ENCODE measurements at regions not wholly inside any gene's neighbourhood (a gene's known extent, or its start where the extent isn't known, plus 50 kb on each side); places are given as distances from the start of the nearest gene placed in this dataset.

GRCh38 chr5:87029951-87030350 lies 237.7 kb upstream of the RASA1 start:
- H3K4me1 ChIP-seq (ENCODE audit: insufficient read depth): no peaks in the 10 kb centered on the region
- Mint-ChIP-seq H3K4me1 (0 out of 3 replicates have a peak, but pooled peaks cover 2% of the 10 kb centered on the region), H3K36me3 (ENCODE audit: low read depth) (no peaks in the 10 kb centered on the region), H3K9me3 (no peaks in the 10 kb centered on the region), H3K27me3 (ENCODE audit: insufficient read depth, low read depth, poor library complexity) (no peaks in the 10 kb centered on the region), H3K4me3 (no peak overlapping the region), H3K27ac (no peak overlapping the region)
- no peak for DNase-seq (ENCODE audit: low spot score)
- no peak overlapping the region for H3K4me3 ChIP-seq
- peaks cover 12% of the 10 kb centered on the region for H3K9me2 ChIP-seq (ENCODE audit: insufficient read depth)
- H3K4me2 ChIP-seq: no peak overlapping the region
- no peaks in the 10 kb centered on the region for H3K27me3 ChIP-seq (ENCODE audit: insufficient read depth)
- no peaks in the 10 kb centered on the region for H4K20me1 ChIP-seq (replicated peaks; ENCODE audit: insufficient read depth)
- no peaks in the 10 kb centered on the region for H3K79me2 ChIP-seq (replicated peaks; ENCODE audit: insufficient read depth)
- TF ChIP-seq EZH2phosphoT487 (IDR thresholded peaks at IDR 0.05; ENCODE audit: unreplicated experiment): no peak
- no peak for TF ChIP-seq STAT1 (IDR thresholded peaks at IDR 0.05; ENCODE audit: unreplicated experiment)
- no peak for TF ChIP-seq ZNF114 (CRISPR knock-in tag; IDR thresholded peaks at IDR 0.05)
- no peak for TF ChIP-seq REST (IDR thresholded peaks at IDR 0.05; ENCODE audit: unreplicated experiment)
- no peak for TF ChIP-seq ETS1 (IDR thresholded peaks at IDR 0.05)
- no peak for TF ChIP-seq CREB1 (CRISPR knock-in tag; IDR thresholded peaks at IDR 0.05; ENCODE audit: low read depth)
- TF ChIP-seq POLR2AphosphoS5 (IDR thresholded peaks at IDR 0.05; ENCODE audit: low read depth): no peak
- no peak for TF ChIP-seq EZH2 (IDR thresholded peaks at IDR 0.05; ENCODE audit: low read depth, unreplicated experiment)
- TF ChIP-seq ZNF331 (CRISPR knock-in tag; IDR thresholded peaks at IDR 0.05; ENCODE audit: low read depth): no peak
- no peak for ATAC-seq
- no peaks in the 10 kb centered on the region for H3F3A ChIP-seq (replicated peaks; ENCODE audit: low read depth)
- H3K36me3 ChIP-seq (ENCODE audit: insufficient read depth): no peaks in the 10 kb centered on the region
- no peak overlapping the region for H2AFZ ChIP-seq
- H3K27ac ChIP-seq (ENCODE audit: low read depth): no peak overlapping the region

DNA sequence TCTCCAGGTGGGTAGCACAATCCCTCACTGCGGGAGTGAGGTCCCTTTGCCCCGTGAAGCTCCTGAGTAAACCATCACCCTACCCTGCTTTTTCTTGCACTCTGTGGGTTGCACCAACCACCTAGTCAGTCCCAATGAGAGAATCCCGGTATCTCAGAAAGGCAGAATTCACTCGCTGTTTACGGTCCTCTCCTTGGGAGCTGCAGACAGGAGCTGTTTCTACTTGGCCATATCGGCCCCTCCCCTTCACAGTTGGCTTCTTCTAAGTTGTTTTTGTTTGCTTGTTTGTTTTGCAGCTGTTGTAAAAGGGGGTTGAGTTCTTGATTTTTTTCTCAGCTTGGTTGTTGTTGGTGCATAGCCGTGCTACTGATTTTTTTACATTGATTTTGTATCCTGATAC lies 237.0 kb upstream of the RASA1 start:
- ATAC-seq (no peak), DNase-seq (ENCODE audit: low spot score) (no peak)
- Histone ChIP-seq H3K9me2 (ENCODE audit: insufficient read depth) (peaks cover 12% of the 10 kb centered on the region), H3K36me3 (ENCODE audit: insufficient read depth) (no peaks in the 10 kb centered on the region), H2AFZ (no peak overlapping the region), H3K27ac (ENCODE audit: low read depth) (no peak overlapping the region), H4K20me1 (replicated peaks; ENCODE audit: insufficient read depth) (no peaks in the 10 kb centered on the region), H3K4me1 (ENCODE audit: insufficient read depth) (no peaks in the 10 kb centered on the region), H3K27me3 (ENCODE audit: insufficient read depth) (no peaks in the 10 kb centered on the region), H3K4me2 (no peak overlapping the region), H3K4me3 (no peak overlapping the region), H3K79me2 (replicated peaks; ENCODE audit: insufficient read depth) (no peaks in the 10 kb centered on the region), H3F3A (replicated peaks; ENCODE audit: low read depth) (no peaks in the 10 kb centered on the region)
- Mint-ChIP-seq H3K36me3 (ENCODE audit: low read depth) (no peaks in the 10 kb centered on the region), H3K4me1 (0 out of 3 replicates have a peak, but pooled peaks cover 2% of the 10 kb centered on the region), H3K27me3 (ENCODE audit: insufficient read depth, low read depth, poor library complexity) (no peaks in the 10 kb centered on the region), H3K9me3 (no peaks in the 10 kb centered on the region), H3K27ac (no peak overlapping the region), H3K4me3 (no peak overlapping the region)
- TF ChIP-seq EZH2phosphoT487 (IDR thresholded peaks at IDR 0.05; ENCODE audit: unreplicated experiment) (no peak), ETS1 (IDR thresholded peaks at IDR 0.05) (no peak)
- TF ChIP-seq, protein P1, sequence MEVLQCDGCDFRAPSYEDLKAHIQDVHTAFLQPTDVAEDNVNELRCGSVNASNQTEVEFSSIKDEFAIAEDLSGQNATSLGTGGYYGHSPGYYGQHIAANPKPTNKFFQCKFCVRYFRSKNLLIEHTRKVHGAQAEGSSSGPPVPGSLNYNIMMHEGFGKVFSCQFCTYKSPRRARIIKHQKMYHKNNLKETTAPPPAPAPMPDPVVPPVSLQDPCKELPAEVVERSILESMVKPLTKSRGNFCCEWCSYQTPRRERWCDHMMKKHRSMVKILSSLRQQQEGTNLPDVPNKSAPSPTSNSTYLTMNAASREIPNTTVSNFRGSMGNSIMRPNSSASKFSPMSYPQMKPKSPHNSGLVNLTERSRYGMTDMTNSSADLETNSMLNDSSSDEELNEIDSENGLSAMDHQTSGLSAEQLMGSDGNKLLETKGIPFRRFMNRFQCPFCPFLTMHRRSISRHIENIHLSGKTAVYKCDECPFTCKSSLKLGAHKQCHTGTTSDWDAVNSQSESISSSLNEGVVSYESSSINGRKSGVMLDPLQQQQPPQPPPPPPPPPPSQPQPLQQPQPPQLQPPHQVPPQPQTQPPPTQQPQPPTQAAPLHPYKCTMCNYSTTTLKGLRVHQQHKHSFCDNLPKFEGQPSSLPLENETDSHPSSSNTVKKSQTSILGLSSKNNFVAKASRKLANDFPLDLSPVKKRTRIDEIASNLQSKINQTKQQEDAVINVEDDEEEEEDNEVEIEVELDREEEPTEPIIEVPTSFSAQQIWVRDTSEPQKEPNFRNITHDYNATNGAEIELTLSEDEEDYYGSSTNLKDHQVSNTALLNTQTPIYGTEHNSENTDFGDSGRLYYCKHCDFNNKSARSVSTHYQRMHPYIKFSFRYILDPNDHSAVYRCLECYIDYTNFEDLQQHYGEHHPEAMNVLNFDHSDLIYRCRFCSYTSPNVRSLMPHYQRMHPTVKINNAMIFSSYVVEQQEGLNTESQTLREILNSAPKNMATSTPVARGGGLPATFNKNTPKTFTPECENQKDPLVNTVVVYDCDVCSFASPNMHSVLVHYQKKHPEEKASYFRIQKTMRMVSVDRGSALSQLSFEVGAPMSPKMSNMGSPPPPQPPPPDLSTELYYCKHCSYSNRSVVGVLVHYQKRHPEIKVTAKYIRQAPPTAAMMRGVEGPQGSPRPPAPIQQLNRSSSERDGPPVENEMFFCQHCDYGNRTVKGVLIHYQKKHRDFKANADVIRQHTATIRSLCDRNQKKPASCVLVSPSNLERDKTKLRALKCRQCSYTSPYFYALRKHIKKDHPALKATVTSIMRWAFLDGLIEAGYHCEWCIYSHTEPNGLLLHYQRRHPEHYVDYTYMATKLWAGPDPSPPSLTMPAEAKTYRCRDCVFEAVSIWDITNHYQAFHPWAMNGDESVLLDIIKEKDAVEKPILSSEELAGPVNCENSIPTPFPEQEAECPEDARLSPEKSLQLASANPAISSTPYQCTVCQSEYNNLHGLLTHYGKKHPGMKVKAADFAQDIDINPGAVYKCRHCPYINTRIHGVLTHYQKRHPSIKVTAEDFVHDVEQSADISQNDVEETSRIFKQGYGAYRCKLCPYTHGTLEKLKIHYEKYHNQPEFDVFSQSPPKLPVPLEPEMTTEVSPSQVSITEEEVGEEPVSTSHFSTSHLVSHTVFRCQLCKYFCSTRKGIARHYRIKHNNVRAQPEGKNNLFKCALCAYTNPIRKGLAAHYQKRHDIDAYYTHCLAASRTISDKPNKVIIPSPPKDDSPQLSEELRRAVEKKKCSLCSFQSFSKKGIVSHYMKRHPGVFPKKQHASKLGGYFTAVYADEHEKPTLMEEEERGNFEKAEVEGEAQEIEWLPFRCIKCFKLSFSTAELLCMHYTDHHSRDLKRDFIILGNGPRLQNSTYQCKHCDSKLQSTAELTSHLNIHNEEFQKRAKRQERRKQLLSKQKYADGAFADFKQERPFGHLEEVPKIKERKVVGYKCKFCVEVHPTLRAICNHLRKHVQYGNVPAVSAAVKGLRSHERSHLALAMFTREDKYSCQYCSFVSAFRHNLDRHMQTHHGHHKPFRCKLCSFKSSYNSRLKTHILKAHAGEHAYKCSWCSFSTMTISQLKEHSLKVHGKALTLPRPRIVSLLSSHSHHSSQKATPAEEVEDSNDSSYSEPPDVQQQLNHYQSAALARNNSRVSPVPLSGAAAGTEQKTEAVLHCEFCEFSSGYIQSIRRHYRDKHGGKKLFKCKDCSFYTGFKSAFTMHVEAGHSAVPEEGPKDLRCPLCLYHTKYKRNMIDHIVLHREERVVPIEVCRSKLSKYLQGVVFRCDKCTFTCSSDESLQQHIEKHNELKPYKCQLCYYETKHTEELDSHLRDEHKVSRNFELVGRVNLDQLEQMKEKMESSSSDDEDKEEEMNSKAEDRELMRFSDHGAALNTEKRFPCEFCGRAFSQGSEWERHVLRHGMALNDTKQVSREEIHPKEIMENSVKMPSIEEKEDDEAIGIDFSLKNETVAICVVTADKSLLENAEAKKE (CRISPR knock-in tag; IDR thresholded peaks at IDR 0.05): no peak

Data from GM23338 (cell line).